Activated CD8-positive, alpha-beta T cell treated with anti-CD3 and anti-CD28 coated beads for 36 hours (primary cell): ENCODE measurements at regions not wholly inside any gene's neighbourhood (a gene's known extent, or its start where the extent isn't known, plus 50 kb on each side); places are given as distances from the start of the nearest gene placed in this dataset.

ENCODE experiments used
- ATAC-seq: fragments of 200-7000 bp; cut with Tn5 transposase; one replicate; pipeline ENCODE4 v1.10.0; 2021; ENCODE audit warnings: mild to moderate bottlenecking, moderate library complexity
- CTCF ChIA-PET: fragments of 350-600 bp; sonication (Branson Sonifier 250); formaldehyde crosslinking; loops from one replicate; lab custom pipeline; 2021; ENCODE audit warnings: antibody characterized with exemption; lab: Charles Lee
- POLR2A ChIA-PET: fragments of 350-600 bp; sonication (Branson Sonifier 250); formaldehyde crosslinking; loops from one replicate; lab custom pipeline; 2021; ENCODE audit warnings: antibody characterized with exemption; lab: Charles Lee
- DNase-seq: peaks from one replicate; pipeline ENCODE4 v3.0.0-alpha.2; 2020
- H3K27ac Mint-ChIP-seq: one replicate; pipeline ENCODE4 v1.8.0; 2021; ENCODE audit warnings: mild to moderate bottlenecking, mixed read lengths
- H3K27me3 Mint-ChIP-seq: one replicate; pipeline ENCODE4 v1.8.0; 2021; ENCODE audit warnings: mixed read lengths
- H3K36me3 Mint-ChIP-seq: one replicate; pipeline ENCODE4 v1.8.0; 2021; ENCODE audit warnings: low read depth, mixed read lengths
- H3K4me1 Mint-ChIP-seq: one replicate; pipeline ENCODE4 v1.8.0; 2021; ENCODE audit warnings: low read depth, mixed read lengths
- H3K4me3 Mint-ChIP-seq: one replicate; pipeline ENCODE4 v1.8.0; 2021; ENCODE audit warnings: mild to moderate bottlenecking, moderate library complexity, mixed read lengths
- H3K9me3 Mint-ChIP-seq: one replicate; pipeline ENCODE4 v1.8.0; 2021; ENCODE audit warnings: mixed read lengths
- intact Hi-C: fragments of 100-400 bp; cut with micrococcal nuclease; formaldehyde crosslinking; loops from one replicate; pipeline ENCODE4 v1.10.0; 2022
- TF ChIP-seq, protein P1 (sequence below): fragments of 200-600 bp; IDR thresholded peaks from one replicate; pipeline ENCODE4 v1.8.0; 2022; ENCODE audit warnings: antibody characterized with exemption, mild to moderate bottlenecking

- H3K9me3 Mint-ChIP-seq, result peaks cover 9% of the 10 kb centered on the region
- no peaks in the 10 kb centered on the region for H3K36me3 Mint-ChIP-seq
- intact Hi-C loops, result no loop called here
- DNase-seq (no peak), ATAC-seq (no peak)
- H3K27me3 Mint-ChIP-seq, result peaks cover 6% of the 10 kb centered on the region
- peaks cover 14% of the 10 kb centered on the region for H3K4me1 Mint-ChIP-seq
- ChIA-PET CTCF (interaction anchor here (0.7 kb wide), 1 partner anchor 75 kb away, joined by 3 read pairs; no protein-coding TSS in a partner anchor), POLR2A (no interaction called here)
- H3K4me3 Mint-ChIP-seq, result no peak overlapping the region
- TF ChIP-seq, protein P1, sequence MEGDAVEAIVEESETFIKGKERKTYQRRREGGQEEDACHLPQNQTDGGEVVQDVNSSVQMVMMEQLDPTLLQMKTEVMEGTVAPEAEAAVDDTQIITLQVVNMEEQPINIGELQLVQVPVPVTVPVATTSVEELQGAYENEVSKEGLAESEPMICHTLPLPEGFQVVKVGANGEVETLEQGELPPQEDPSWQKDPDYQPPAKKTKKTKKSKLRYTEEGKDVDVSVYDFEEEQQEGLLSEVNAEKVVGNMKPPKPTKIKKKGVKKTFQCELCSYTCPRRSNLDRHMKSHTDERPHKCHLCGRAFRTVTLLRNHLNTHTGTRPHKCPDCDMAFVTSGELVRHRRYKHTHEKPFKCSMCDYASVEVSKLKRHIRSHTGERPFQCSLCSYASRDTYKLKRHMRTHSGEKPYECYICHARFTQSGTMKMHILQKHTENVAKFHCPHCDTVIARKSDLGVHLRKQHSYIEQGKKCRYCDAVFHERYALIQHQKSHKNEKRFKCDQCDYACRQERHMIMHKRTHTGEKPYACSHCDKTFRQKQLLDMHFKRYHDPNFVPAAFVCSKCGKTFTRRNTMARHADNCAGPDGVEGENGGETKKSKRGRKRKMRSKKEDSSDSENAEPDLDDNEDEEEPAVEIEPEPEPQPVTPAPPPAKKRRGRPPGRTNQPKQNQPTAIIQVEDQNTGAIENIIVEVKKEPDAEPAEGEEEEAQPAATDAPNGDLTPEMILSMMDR, result no peak
- H3K27ac Mint-ChIP-seq, result no peak overlapping the region
Measured at GRCh38 chr5:142474431-142475094, 149.7 kb upstream of the SPRY4 start.

DNA sequence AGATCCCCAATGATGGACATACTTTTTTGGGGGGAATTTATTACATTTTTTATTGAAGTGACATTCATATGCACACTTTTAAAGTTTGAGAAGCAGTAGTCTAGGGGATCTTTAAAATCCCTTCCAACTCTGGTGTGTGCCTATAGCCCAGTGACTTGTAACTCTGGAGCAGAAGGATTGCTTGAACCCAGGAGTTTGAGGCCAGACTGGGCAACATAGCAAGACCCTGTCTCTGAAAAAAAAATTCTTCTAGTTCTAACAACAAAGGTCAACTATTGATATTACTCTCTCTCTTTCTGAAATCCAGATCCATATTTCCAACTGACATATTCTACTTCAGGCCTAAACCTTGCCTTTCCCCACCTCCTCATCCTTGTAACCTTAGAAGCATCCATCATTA is 148.2 kb upstream of the SPRY4 start:
- DNase-seq (no peak), ATAC-seq (no peak)
- Mint-ChIP-seq H3K9me3 (no peaks in the 10 kb centered on the region), H3K27me3 (no peaks in the 10 kb centered on the region), H3K27ac (peak overlapping the region; percentile 79), H3K36me3 (no peaks in the 10 kb centered on the region), H3K4me1 (peaks cover 14% of the 10 kb centered on the region), H3K4me3 (no peak overlapping the region)
- intact Hi-C loops, result no loop called here
- TF ChIP-seq, protein P1, result no peak
- POLR2A ChIA-PET, result interaction anchor here (0.6 kb wide), 1 partner anchor 51 kb away, joined by 3 read pairs; no protein-coding TSS in a partner anchor
- CTCF ChIA-PET, result interaction anchor here (1.1 kb wide), 1 partner anchor 9 kb away, joined by 3 read pairs; no protein-coding TSS in a partner anchor

DNA sequence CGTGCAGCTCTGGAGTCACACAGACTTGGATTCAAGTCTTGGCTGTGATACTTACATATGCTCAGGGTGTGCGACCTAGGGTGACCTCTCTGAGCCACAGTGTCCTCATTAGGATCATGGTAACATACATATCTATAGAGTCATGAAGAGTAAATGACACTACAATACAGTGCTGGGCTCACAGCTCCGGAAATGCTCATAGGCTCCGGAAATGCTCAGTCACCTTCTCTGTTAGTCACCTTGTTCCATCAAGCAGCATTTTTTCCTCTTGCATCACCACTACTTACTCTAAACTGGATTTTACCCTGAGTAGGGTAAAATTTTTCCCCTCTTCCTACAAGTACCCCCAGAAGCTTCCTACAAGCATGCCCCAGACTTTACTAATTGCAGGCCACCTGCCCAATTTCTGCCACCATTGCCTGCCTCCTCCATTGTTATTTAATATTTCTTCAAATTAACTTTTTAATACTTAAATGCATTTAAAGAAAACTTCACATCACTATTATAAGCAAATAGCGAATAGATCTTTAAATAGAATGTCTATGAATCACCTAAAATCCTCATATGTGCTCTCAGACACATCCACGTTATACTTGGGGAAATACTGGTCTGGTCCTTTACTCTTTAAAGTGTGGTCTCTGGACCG is 147.6 kb upstream of the SPRY4 start:
- ChIA-PET CTCF (interaction anchor here (0.9 to 1.1 kb wide), 2 partner anchors 10 to 76 kb away, joined by 3 read pairs; no protein-coding TSS in a partner anchor), POLR2A (no interaction called here)
- Mint-ChIP-seq H3K27ac (peak overlapping the region; percentile 79), H3K36me3 (no peaks in the 10 kb centered on the region), H3K4me3 (no peak overlapping the region), H3K27me3 (no peaks in the 10 kb centered on the region), H3K4me1 (peaks cover 14% of the 10 kb centered on the region), H3K9me3 (no peaks in the 10 kb centered on the region)
- ATAC-seq (peak; percentile 100), DNase-seq (peak; percentile 74)
- intact Hi-C loops, result no loop called here
- TF ChIP-seq, protein P1, result no peak

DNA sequence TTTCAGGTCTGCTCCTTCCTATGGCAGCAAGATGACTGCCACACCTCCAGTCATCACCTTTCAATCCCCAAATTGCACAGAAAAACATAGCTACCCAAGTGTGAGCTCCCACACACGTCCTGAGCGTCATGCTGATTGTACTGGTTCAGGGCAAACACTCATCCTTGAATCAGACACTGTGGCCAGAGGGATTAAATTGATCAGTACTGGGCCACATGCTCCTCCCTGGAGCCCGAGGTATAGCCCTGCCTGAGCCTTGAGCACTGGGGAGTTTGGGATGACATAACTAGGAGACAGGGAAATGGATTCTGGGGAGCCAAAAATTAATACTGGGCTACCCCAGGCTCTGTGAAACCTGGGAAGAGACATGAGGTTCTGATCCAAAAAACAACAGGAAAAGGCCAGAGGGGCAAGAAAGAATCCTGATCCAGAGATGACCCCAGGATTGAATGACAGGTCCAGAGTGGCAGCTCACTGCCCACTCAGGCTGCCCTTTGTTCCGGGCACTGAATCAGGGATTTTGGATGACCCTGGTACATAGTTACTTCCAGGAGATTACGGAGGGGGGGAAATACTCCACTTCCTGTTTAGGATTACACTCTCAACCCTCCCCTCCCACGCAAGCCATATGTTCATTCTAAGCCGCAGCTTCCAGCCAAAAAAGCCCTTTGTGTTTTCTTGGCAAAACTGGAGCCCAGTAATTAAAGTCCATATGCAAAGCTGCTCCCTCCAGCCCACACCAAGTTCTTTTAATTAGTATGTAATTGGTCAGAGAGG is 141.6 kb upstream of the SPRY4 start:
- TF ChIP-seq, protein P1, result no peak
- Mint-ChIP-seq H3K27me3 (no peaks in the 10 kb centered on the region), H3K4me1 (no peaks in the 10 kb centered on the region), H3K9me3 (no peaks in the 10 kb centered on the region), H3K36me3 (no peaks in the 10 kb centered on the region), H3K27ac (no peak overlapping the region), H3K4me3 (no peak overlapping the region)
- POLR2A ChIA-PET, result no interaction called here
- DNase-seq, result no peak
- intact Hi-C loops, result no loop called here
- CTCF ChIA-PET, result interaction anchor here (1.4 kb wide), 1 partner anchor 81 kb away, joined by 3 read pairs; no protein-coding TSS in a partner anchor
- ATAC-seq, result no peak
